Memory B cell (primary cell): ENCODE measurements at regions not wholly inside any gene's neighbourhood (a gene's known extent, or its start where the extent isn't known, plus 50 kb on each side); places are given as distances from the start of the nearest gene placed in this dataset.

Source experiments
- ATAC-seq: fragments of 150-1000 bp; cut with Tn5 transposase; 2 replicates; pipeline ENCODE4 v1.10.0; 2021; ENCODE audit warnings: low read depth, mild to moderate bottlenecking, moderate library complexity
- DNase-seq, 2 donors: peaks; one replicate each; pipeline ENCODE4 v3.0.0; 2022; ENCODE audit warnings: low spot score in 2 of 2
- H3K27ac Mint-ChIP-seq: one replicate; pipeline ENCODE4 v1.8.0; 2022; ENCODE audit warnings: mild to moderate bottlenecking, moderate library complexity, mixed read lengths
- H3K27me3 Mint-ChIP-seq: one replicate; pipeline ENCODE4 v1.8.0; 2022; ENCODE audit warnings: mixed read lengths
- H3K36me3 Mint-ChIP-seq: one replicate; pipeline ENCODE4 v1.8.0; 2022; ENCODE audit warnings: mild to moderate bottlenecking, mixed read lengths
- H3K4me1 Mint-ChIP-seq: one replicate; pipeline ENCODE4 v1.8.0; 2022; ENCODE audit warnings: mixed read lengths
- H3K4me3 Mint-ChIP-seq: one replicate; pipeline ENCODE4 v1.8.0; 2022; ENCODE audit warnings: mild to moderate bottlenecking, moderate library complexity, mixed read lengths
- H3K9me3 Mint-ChIP-seq: one replicate; pipeline ENCODE4 v1.8.0; 2022; ENCODE audit warnings: mixed read lengths

DNA sequence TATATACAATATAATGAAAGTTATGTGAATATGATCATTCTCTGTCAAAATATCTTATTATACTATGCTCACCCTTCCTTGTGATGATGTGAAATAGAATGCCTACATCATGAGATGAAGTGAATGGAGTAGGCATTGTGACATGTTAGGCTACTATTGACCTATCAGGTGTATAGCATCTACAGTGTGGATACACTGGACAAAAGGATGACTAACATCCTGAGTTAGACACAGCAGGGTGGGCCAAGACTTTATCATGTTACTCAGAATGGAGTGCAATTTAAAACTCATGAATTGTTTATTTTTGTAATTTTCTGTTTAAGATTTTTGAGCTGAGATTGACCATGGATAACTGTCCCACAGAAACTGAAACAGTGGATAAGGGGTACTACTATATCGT is 53.4 kb upstream of the NAV3 start:
- Mint-ChIP-seq H3K9me3 (peaks cover 1% of the 10 kb centered on the region), H3K4me1 (no peaks in the 10 kb centered on the region), H3K27ac (no peak overlapping the region), H3K36me3 (no peaks in the 10 kb centered on the region), H3K27me3 (no peaks in the 10 kb centered on the region), H3K4me3 (no peak overlapping the region)
- ATAC-seq (no peak), DNase-seq (no peak)

DNA sequence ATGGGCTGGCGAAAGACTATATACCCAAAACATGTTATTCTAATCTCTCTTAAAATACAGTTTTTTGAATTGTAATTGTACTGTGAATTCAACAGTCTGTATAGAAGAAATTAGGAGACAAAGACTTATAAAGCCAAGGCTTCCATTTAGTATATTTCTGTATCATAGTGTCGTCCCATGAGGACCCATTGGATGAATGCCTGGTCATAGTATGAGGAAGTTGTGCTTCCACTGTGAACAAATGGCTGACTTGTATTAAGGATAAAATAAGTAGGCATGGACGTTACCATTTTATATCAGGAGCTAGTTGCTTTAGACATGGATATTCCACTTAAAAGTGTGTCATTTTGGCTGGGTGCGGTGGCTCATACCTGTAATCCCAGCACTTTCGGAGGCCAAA is 55.9 kb upstream of the NAV3 start:
- Mint-ChIP-seq H3K4me1 (no peaks in the 10 kb centered on the region), H3K36me3 (no peaks in the 10 kb centered on the region), H3K4me3 (no peak overlapping the region), H3K9me3 (peaks cover 1% of the 10 kb centered on the region), H3K27me3 (no peaks in the 10 kb centered on the region), H3K27ac (no peak overlapping the region)
- DNase-seq, result no peak
- no peak for ATAC-seq

DNA sequence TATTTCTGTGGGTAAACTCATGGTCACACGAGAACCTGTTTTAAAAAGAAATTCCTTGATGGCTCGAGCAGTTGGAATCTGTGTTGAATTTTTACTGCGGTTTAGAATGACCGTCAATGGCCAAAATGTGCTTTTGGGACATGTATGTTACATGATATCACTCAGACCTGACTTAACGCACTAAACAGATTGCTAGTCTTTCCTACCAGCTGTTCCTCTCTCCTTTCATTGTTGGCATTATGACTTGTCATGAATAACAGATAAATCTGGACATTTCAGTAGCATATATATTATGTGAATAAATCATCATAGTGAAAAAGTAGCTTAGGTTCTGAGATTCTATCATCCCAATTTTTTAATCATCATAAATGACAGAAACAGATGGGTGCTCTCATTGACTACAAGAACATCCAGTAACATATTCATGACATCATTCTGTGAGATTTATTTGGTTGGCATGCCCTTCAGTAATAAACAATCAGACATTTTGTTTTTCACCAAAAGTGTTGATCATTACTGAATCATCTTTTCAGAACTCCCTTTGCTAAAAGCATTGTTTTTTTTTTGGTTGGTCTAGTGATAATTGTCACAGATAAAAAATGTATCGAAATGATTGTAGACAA is 57.9 kb upstream of the NAV3 start:
- H3K36me3 Mint-ChIP-seq, result no peaks in the 10 kb centered on the region
- ATAC-seq, result no peak
- no peak overlapping the region for H3K4me3 Mint-ChIP-seq
- DNase-seq, result no peak
- H3K27ac Mint-ChIP-seq, result no peak overlapping the region
- no peaks in the 10 kb centered on the region for H3K27me3 Mint-ChIP-seq
- no peaks in the 10 kb centered on the region for H3K4me1 Mint-ChIP-seq
- H3K9me3 Mint-ChIP-seq, result peaks cover 3% of the 10 kb centered on the region

DNA sequence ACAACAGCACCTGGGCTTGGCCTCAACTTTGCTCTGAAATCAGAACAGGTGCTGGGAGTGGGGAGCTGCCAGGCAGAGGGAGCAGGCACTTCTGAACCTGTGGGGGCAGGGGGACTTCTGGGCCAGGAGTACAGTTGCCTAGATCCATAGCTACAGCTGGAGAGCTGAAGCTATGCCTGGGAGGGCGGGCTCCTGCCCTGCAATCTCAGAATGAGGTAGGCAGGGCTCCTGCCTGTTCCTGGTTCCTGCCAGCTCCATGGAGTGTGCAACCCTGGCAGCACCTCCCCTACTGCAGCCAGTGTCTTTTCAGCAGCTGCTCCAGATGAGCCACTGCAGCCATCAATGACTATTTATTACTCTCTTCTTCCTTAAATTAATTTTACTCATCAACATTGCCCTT is 62.1 kb upstream of the NAV3 start:
- Mint-ChIP-seq H3K27ac (no peak overlapping the region), H3K4me3 (no peak overlapping the region), H3K27me3 (no peaks in the 10 kb centered on the region), H3K9me3 (peaks cover 3% of the 10 kb centered on the region), H3K36me3 (no peaks in the 10 kb centered on the region), H3K4me1 (no peaks in the 10 kb centered on the region)
- DNase-seq (no peak), ATAC-seq (no peak)

DNA sequence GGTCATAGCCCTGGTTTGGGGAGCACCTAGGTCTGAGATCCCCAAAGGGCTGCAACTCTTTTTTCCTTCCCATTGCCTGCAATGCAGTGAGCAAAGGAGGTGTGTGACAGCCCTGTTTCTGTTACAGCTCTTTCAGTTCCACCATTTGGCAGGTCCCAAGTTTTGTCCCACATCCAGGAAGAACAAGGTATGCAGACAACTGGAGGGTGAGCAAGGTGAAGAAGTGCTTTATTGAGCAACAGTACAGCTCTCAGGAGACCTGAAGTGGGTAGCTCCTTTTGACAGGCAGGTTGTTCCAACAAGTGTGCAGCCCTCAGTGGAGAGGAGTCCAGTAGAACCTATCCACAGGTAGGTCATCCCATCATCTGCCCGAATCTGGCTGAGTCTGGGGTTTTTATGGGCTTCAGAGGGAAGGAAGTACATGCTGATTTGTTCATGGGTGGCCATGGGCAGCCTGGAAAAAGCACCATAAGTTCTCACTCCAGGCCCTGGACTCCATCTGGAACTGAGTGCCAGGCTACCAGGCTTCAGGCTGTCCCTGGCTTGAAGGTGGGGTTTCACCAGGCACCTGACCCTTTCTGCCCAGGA is 62.8 kb upstream of the NAV3 start:
- Mint-ChIP-seq H3K27me3 (no peaks in the 10 kb centered on the region), H3K4me1 (no peaks in the 10 kb centered on the region), H3K27ac (no peak overlapping the region), H3K9me3 (peaks cover 3% of the 10 kb centered on the region), H3K36me3 (no peaks in the 10 kb centered on the region), H3K4me3 (no peak overlapping the region)
- DNase-seq (no peak), ATAC-seq (no peak)

DNA sequence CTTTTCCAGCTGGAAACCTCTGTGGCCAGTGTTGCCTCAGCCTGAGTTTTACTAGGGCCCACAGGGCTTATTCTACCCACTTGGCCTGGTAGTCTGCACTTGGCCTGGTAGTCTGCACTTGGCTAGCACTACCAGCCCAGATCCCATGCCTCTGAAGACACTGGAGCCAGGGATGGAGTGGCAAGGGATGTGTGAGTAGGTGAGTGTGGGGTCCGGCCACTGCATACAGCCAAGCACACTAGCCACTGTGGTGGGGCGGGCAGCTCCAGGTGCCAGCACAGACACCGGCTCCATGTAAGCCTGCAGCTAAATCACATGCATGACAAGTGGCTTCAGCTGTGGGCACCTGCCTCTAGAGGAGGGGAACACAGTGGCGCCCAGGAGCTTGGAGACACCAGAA is 63.4 kb upstream of the NAV3 start:
- no peaks in the 10 kb centered on the region for H3K36me3 Mint-ChIP-seq
- no peaks in the 10 kb centered on the region for H3K27me3 Mint-ChIP-seq
- H3K27ac Mint-ChIP-seq, result no peak overlapping the region
- no peak overlapping the region for H3K4me3 Mint-ChIP-seq
- DNase-seq (no peak), ATAC-seq (no peak)
- H3K4me1 Mint-ChIP-seq, result no peaks in the 10 kb centered on the region
- peaks cover 1% of the 10 kb centered on the region for H3K9me3 Mint-ChIP-seq

DNA sequence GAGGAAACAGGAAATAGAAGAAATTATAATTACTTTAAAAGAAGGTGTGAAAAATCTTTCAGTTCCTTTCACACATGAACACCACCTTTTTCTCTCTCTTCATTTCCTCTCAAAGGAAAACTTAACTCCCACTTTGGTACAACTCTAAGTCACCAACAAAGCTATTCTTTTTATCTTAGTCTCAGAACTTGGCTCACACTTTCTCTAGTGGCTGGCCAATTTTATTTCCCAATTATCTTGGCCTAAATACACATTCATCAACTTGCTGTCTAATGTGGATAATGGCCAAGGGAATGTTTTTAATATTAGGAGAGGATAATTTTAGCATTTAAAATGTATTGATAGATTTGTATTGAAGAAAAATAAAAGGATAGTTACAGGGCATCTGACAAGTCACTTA is 64.5 kb upstream of the NAV3 start:
- Mint-ChIP-seq H3K9me3 (peaks cover 1% of the 10 kb centered on the region), H3K27me3 (no peaks in the 10 kb centered on the region), H3K4me1 (no peaks in the 10 kb centered on the region), H3K4me3 (no peak overlapping the region), H3K36me3 (no peaks in the 10 kb centered on the region), H3K27ac (no peak overlapping the region)
- no peak for DNase-seq
- ATAC-seq, result no peak

DNA sequence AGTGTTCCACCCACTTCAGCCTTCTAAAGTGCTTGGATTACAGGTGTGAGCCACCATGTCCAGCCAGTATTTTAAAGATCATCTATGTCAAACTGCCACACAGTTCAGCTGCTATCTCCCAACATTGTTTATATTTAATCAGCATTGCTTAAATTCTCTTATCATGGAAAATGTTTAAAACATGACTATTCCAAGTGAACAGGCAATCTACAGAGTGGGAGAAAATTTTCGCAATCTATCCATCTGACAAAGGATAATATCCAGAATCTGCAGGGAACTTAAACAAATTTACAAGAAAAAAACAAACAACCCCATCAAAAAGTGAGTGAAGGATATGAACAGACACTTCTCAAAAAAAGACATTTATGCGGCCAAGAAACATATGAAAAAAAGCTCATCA is 69.4 kb upstream of the NAV3 start:
- DNase-seq (no peak), ATAC-seq (no peak)
- Mint-ChIP-seq H3K36me3 (no peaks in the 10 kb centered on the region), H3K4me3 (no peak overlapping the region), H3K27me3 (peaks cover under 1% of the 10 kb centered on the region), H3K4me1 (no peaks in the 10 kb centered on the region), H3K27ac (no peak overlapping the region), H3K9me3 (no peaks in the 10 kb centered on the region)

DNA sequence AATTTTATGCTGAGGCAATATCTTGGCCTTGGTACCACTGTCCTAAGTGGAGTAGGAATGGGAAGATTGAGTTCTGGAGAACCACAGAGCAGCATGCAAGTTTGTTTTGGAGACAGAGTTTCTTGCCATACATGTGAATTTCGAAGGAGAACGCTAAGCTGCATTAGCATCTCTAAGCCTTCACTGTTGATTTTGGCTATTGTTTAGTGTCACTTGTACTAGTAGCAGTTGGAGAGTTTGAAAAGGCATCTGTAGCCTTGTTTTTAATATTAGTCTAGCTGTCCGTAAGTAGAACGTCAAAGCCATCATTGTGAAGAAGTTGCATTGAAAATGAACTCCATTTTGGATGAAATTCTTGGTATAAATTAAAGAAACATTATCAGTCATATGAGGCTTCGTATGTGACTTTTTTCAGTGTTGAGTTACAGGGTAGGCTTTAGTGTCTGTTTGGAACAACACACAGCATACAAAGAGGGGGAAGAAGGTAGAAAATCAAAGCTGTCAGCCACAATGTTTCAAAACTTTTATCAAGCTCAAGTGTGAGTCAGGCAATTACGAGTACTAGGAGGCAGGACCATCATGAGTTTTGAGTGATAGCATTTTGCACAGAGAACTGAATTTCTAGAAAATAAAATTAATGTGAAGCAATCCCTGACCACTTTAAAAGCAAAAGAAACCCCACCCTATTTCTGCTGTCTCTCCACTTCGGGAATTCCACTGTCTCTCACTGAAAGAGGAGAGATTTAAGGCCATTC is 70.2 kb upstream of the NAV3 start:
- H3K36me3 Mint-ChIP-seq, result no peaks in the 10 kb centered on the region
- no peak for ATAC-seq
- H3K27ac Mint-ChIP-seq, result no peak overlapping the region
- no peak for DNase-seq
- H3K27me3 Mint-ChIP-seq, result peaks cover 2% of the 10 kb centered on the region
- H3K4me1 Mint-ChIP-seq, result no peaks in the 10 kb centered on the region
- H3K9me3 Mint-ChIP-seq, result peaks cover 1% of the 10 kb centered on the region
- no peak overlapping the region for H3K4me3 Mint-ChIP-seq

DNA sequence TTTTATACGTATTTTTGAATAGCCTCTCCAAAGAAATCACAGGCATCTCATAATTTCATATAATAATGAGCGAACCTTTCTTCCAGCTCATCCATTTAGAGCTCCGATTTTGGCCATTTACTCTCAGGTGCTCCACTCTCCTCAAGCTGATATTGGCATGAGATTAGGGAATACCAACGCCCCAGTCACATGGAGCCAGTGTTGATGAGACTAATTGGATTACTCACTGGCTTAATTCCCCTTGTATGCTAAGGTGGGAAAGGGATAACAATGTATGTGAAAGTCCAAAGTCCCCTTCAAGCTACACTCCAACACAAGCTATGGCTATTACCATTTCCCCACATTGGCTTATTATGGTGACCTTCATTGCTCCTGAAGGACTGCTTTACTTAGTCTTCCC is 76.6 kb upstream of the NAV3 start:
- no peak for ATAC-seq
- Mint-ChIP-seq H3K36me3 (no peaks in the 10 kb centered on the region), H3K27ac (no peak overlapping the region), H3K9me3 (peaks cover 1% of the 10 kb centered on the region), H3K4me3 (no peak overlapping the region), H3K27me3 (peaks cover 2% of the 10 kb centered on the region), H3K4me1 (no peaks in the 10 kb centered on the region)
- no peak for DNase-seq

DNA sequence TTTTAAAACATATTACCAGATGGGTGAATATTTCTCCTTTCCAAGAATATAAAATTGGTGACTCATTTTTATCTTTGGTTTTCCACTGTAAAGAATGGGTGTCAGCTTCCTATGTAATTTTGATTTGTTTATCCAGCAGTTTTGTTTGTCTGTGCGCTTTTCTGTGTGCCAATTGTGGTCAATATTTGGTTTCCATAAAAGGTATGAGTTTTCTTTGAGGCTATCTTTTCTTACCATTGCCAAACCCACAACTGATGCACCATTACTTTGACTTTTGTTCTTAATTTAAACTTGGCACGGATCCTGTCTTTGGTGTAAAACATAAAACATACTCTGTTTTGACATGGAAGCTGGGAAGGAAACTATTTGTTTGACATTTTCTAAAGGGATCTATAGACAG is 78.8 kb upstream of the NAV3 start:
- Mint-ChIP-seq H3K36me3 (no peaks in the 10 kb centered on the region), H3K27me3 (peaks cover 2% of the 10 kb centered on the region), H3K4me3 (no peak overlapping the region), H3K9me3 (peaks cover 1% of the 10 kb centered on the region), H3K4me1 (no peaks in the 10 kb centered on the region), H3K27ac (no peak overlapping the region)
- DNase-seq (no peak), ATAC-seq (no peak)

DNA sequence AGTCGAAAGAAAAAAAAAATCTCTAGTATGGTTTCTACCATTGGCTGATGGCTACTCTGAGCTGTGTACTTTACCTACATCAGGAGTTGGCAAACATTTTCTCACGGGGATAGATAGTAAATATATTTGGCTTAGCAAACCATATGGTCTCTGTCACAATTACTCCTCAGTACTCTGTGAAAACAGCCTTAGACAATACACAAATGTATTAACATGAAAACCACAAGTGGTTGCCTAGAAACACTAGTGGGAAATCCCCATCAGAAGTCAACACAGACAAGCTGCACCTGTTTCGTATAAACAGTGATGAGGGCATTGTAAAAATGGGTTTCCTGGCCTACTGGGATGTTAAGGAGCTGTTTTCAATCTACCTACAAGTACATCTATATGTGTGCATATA is 84.6 kb upstream of the NAV3 start:
- H3K4me1 Mint-ChIP-seq, result peaks cover 3% of the 10 kb centered on the region
- no peaks in the 10 kb centered on the region for H3K36me3 Mint-ChIP-seq
- no peaks in the 10 kb centered on the region for H3K27me3 Mint-ChIP-seq
- ATAC-seq (peak; percentile 89), DNase-seq (peak in 1 of 2 donors; percentile 30)
- no peak overlapping the region for H3K4me3 Mint-ChIP-seq
- H3K9me3 Mint-ChIP-seq, result no peaks in the 10 kb centered on the region
- H3K27ac Mint-ChIP-seq, result peak overlapping the region; percentile 67

DNA sequence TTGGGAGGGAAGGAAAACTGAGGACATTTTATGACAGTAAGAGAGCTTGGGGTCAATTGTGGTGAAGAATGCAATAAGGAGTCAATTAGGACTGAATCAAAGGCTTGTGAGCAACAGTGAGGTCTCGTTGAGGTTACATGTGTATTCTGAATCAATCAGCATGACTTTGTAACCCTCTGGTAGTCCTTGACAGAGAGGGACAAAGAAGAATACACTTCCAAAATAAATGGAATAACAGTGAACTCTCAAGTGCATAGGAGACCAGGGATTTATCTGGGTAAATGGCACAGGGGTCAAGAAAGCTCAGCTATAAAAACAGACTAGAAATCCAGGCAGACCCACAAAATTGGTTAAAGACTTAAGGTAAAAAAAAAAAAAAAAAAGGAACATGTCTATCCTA is 85.1 kb upstream of the NAV3 start:
- ATAC-seq, result no peak
- no peaks in the 10 kb centered on the region for H3K36me3 Mint-ChIP-seq
- H3K4me1 Mint-ChIP-seq, result peaks cover 3% of the 10 kb centered on the region
- no peaks in the 10 kb centered on the region for H3K27me3 Mint-ChIP-seq
- H3K9me3 Mint-ChIP-seq, result no peaks in the 10 kb centered on the region
- peak overlapping the region; percentile 67 for H3K27ac Mint-ChIP-seq
- DNase-seq, result no peak
- H3K4me3 Mint-ChIP-seq, result no peak overlapping the region

DNA sequence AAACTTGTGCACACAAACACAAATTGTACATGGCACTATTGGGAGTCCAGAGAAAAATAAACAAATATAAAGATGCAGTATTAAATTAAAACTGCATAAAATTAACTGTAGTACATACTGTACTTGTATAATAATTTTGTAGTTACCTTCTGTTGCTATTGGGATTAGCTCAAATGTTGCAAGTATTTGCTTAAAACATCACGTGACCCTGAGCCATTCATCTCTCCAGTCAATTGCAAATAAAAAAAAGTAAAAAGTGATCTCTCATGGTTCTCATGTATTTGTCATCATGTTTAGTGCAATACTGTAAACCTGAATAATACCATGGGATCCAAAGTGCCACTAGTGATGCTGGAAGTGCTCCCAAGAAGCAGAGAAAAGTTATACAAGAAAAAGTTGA is 88.1 kb upstream of the NAV3 start:
- Mint-ChIP-seq H3K9me3 (no peaks in the 10 kb centered on the region), H3K36me3 (no peaks in the 10 kb centered on the region), H3K4me1 (peaks cover 3% of the 10 kb centered on the region), H3K27ac (no peak overlapping the region), H3K27me3 (no peaks in the 10 kb centered on the region), H3K4me3 (no peak overlapping the region)
- no peak for ATAC-seq
- DNase-seq, result no peak
